Psoas muscle (tissue), 7 donors: ENCODE measurements at regions not wholly inside any gene's neighbourhood (a gene's known extent, or its start where the extent isn't known, plus 50 kb on each side); places are given as distances from the start of the nearest gene placed in this dataset.
"Not testable (repeated sequence)": the region's sequence is repeated elsewhere in the genome, so short reads cannot be mapped to it uniquely, and the experiment has no call there.

ENCODE experiments used
- ATAC-seq, 4 donors: fragments of 200-7000 bp; cut with Tn5 transposase; one replicate each; pipeline ENCODE4 v1.9.1; 2020; ENCODE audit warnings: moderate library complexity in 3 of 4, mild to moderate bottlenecking in 2 of 4
- DNase-seq, 2 donors: peaks; one replicate each; pipeline ENCODE4 v3.0.0-alpha.2; 2020
- H3K27ac ChIP-seq: fragments of 200-600 bp; one replicate; pipeline ENCODE4 v1.8.0; 2022
- H3K27me3 ChIP-seq, 3 donors: fragments of 200-600 bp in 1 of 3; one replicate each; pipeline versions ENCODE4 v1.6.1 to v1.8.0; 2013 to 2022; ENCODE audit warnings: low read length in 2 of 3, mild to moderate bottlenecking in 2 of 3, moderate library complexity in 1 of 3; ENCODE audit not compliant: insufficient read depth in 3 of 3
- H3K36me3 ChIP-seq, 2 donors: fragments of 200-600 bp in 1 of 2; one replicate each; pipeline versions ENCODE4 v1.6.1 to v1.8.0; 2013 to 2022; ENCODE audit warnings: low read depth in 1 of 2, mild to moderate bottlenecking in 1 of 2, moderate library complexity in 1 of 2; ENCODE audit not compliant: insufficient read depth in 1 of 2
- H3K4me1 ChIP-seq: fragments of 200-600 bp; one replicate; pipeline ENCODE4 v1.8.0; 2022
- H3K4me3 ChIP-seq: fragments of 200-600 bp; one replicate; pipeline ENCODE4 v1.8.0; 2022; ENCODE audit warnings: mild to moderate bottlenecking
- H3K9me3 ChIP-seq: fragments of 200-600 bp; one replicate; pipeline ENCODE4 v1.8.0; 2022
- WGBS, 3 donors: extraction: QIAGEN DNeasy Blood & Tissue Kit; methylation state at CpG; one replicate each; pipeline versions ENCODE4 v1.1.6 to v1.1.7; 2013; 5-methylcytosine and 5-hydroxymethylcytosine counted together
- intact Hi-C, 2 donors: fragments of 100-400 bp; cut with DNase I; formaldehyde crosslinking; loops; one replicate each; pipeline versions ENCODE4 v1.11.0 to v1.14.2; 2022
- TF ChIP-seq, protein P1 (sequence below): fragments of 200-600 bp; IDR thresholded peaks from one replicate; pipeline ENCODE4 v1.8.0; 2022; ENCODE audit warnings: antibody characterized with exemption
- donor health status: healthy with polysubstance abuse.
- donor health status: DM: no; HTN: no; CAD: no; lungs with moderate emphysema.
- donor health status: Bipolar disorder and iron deficiency.
- donor health status: healthy.
- donor health status: DM: yes; HTN: yes; CAD: no.
- donor health status: DM: no; HTN: no; CAD: no.
- donor health status: DM: yes; HTN: yes; CAD: no.

DNA sequence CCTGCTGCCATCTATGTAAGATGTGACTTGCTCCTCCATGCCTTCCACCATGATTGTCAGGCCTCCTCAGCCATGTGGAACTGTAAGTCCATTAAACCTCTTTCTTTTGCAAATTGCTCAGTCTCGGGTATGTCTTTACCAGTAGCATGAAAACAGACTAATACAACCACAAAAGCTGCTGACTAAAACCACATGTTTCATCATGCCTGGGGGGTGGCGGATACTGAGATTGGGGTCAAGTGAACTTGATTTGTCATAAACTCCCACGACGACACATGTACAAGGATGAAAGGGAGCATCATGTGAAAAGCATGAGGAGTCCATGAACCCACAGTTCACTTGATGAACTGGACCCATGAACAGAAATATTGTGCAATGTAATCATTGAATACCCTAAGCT lies 134.9 kb upstream of the ANK3 start:
- intact Hi-C loops = no loop called here
- H3K27ac ChIP-seq = no peak overlapping the region
- TF ChIP-seq, protein P1, sequence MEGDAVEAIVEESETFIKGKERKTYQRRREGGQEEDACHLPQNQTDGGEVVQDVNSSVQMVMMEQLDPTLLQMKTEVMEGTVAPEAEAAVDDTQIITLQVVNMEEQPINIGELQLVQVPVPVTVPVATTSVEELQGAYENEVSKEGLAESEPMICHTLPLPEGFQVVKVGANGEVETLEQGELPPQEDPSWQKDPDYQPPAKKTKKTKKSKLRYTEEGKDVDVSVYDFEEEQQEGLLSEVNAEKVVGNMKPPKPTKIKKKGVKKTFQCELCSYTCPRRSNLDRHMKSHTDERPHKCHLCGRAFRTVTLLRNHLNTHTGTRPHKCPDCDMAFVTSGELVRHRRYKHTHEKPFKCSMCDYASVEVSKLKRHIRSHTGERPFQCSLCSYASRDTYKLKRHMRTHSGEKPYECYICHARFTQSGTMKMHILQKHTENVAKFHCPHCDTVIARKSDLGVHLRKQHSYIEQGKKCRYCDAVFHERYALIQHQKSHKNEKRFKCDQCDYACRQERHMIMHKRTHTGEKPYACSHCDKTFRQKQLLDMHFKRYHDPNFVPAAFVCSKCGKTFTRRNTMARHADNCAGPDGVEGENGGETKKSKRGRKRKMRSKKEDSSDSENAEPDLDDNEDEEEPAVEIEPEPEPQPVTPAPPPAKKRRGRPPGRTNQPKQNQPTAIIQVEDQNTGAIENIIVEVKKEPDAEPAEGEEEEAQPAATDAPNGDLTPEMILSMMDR = no peak
- H3K4me1 ChIP-seq = no peaks in the 10 kb centered on the region
- 93 to 98% (median 95%) methylated on average over 4 of the region's 4 CpGs for WGBS, 3 donors
- no peaks in the 10 kb centered on the region for H3K9me3 ChIP-seq
- ATAC-seq (no peak), DNase-seq (no peak)
- no peaks in the 10 kb centered on the region for H3K36me3 ChIP-seq
- no peaks in the 10 kb centered on the region for H3K27me3 ChIP-seq
- no peak overlapping the region for H3K4me3 ChIP-seq

GRCh38 chr10:60523371-60523770 lies 133.7 kb upstream of the ANK3 start:
- ATAC-seq, DNase-seq, H3K9me3 ChIP-seq, H3K27ac ChIP-seq, H3K36me3 ChIP-seq, H3K27me3 ChIP-seq, intact Hi-C loops, H3K4me3 ChIP-seq, H3K4me1 ChIP-seq: not testable (repeated sequence)
- 80 to 100% (median 100%) methylated on average over 1 to 2 of the region's 4 CpGs for WGBS, 3 donors

- Histone ChIP-seq H3K27me3 (no peaks in the 10 kb centered on the region), H3K4me1 (no peaks in the 10 kb centered on the region), H3K9me3 (no peaks in the 10 kb centered on the region), H3K36me3 (no peaks in the 10 kb centered on the region), H3K27ac (no peak overlapping the region), H3K4me3 (no peak overlapping the region)
- DNase-seq = no peak
- intact Hi-C loops = no loop called here
- WGBS, 3 donors = 81 to 96% (median 81%) methylated on average over 2 of the region's 2 CpGs
- no peak for ATAC-seq
- TF ChIP-seq, protein P1 = no peak
These were observed 132.9 kb upstream of the ANK3 start for GRCh38 chr10:60522617-60523016.

DNA sequence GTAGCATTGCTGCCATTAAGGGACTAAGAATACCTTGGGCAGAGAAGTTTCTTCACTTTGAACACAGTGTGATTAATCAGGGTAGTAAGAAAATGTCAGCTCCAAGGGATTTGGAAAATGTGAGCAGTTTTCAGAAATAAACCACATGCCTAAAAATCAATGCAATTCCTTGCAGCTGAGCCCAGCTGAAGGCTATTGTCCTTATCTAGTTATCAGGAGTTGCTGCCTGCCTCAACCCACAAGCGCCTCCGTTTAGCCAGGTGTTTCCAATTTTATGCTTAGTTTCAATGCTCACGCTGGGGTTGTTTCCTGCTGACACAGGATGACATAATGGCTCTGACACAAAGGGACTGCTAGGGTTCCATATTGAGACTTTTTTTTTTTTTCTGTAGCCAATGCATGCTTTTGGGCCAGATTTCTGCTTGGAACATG lies 132.3 kb upstream of the ANK3 start:
- no peak overlapping the region for H3K27ac ChIP-seq
- ATAC-seq = no peak

GRCh38 chr10:60518745-60519144 lies 129.1 kb upstream of the ANK3 start:
- DNase-seq (no peak), ATAC-seq (no peak)
- H3K27ac ChIP-seq = no peak overlapping the region
- H3K4me3 ChIP-seq = no peak overlapping the region
- H3K36me3 ChIP-seq = no peaks in the 10 kb centered on the region
- H3K4me1 ChIP-seq = no peaks in the 10 kb centered on the region
- H3K27me3 ChIP-seq = no peaks in the 10 kb centered on the region
- intact Hi-C loops = no loop called here
- TF ChIP-seq, protein P1 = no peak
- 77 to 84% (median 83%) methylated on average over 4 of the region's 4 CpGs for WGBS, 3 donors
- H3K9me3 ChIP-seq = no peaks in the 10 kb centered on the region

More for the DNA sequence above, 132.3 kb upstream of the ANK3 start:
- no peaks in the 10 kb centered on the region for H3K36me3 ChIP-seq
- no peaks in the 10 kb centered on the region for H3K9me3 ChIP-seq
- TF ChIP-seq, protein P1 = no peak
- no peaks in the 10 kb centered on the region for H3K4me1 ChIP-seq
- no peak overlapping the region for H3K4me3 ChIP-seq
- intact Hi-C loops = no loop called here
- DNase-seq = no peak
- 49 to 65% (median 52%) methylated on average over 3 of the region's 3 CpGs for WGBS, 3 donors
- no peaks in the 10 kb centered on the region for H3K27me3 ChIP-seq
